ENCODE measurements at regions not wholly inside any gene's neighbourhood (a gene's known extent, or its start where the extent isn't known, plus 50 kb on each side); places are given as distances from the start of the nearest gene placed in this dataset.

DNA sequence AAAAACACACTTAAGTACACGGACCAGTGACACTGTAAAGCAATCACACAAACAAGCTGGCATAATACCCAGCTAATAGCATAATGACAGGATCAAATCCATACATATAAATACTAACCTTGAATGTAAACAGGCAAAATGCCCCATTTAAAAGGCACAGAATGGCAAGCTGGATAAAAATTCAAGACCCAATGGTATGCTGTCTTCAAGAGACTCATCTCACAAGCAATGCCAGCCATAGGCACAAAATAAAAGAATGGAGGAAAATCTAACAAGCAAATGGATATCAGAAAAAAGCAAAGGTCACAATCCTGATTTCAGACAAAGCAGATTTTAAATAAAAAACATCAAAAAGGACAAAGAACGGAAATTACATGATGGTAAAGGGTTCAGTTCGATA, 79.1 kb upstream of the PTGFR start:
- ChIA-PET POLR2A (interaction anchor here (0.8 kb wide), 1 partner anchor 57 kb away, joined by 3 read pairs; no protein-coding TSS in a partner anchor), CTCF (ENCODE audit: low intra/inter-chr PET ratio) (no interaction called here)
- in situ Hi-C loops (cut with MboI) (no loop called here), intact Hi-C loops (cut with micrococcal nuclease) (no loop called here)
- H3K27me3 ChIP-seq (ENCODE audit: control insufficient read depth in 2 of 2, insufficient read depth in 2 of 2, low read length in 2 of 2): no peaks in the 10 kb centered on the region
- H3K4me3 ChIP-seq: no peak overlapping the region
- H3K27ac ChIP-seq (ENCODE audit: extremely low read depth, low read depth, low read length): no peak overlapping the region
- 0% methylated on average over 3 of the region's 3 CpGs for WGBS (ENCODE audit: insufficient coverage, low coverage, missing lambda C conversion rate)
- no peaks in the 10 kb centered on the region; the same call in 1 of the 2 replicates for H3K9me3 ChIP-seq (replicated peaks; ENCODE audit: control insufficient read depth, insufficient read depth, low read depth, low read length)
- DNase-seq (ENCODE audit: extremely low read depth in 1 of 4, low spot score in 3 of 4): no peak
- no peak for ATAC-seq
- no peaks in the 10 kb centered on the region for H3K4me1 ChIP-seq (replicated peaks in 1 of 2; ENCODE audit: control insufficient read depth in 2 of 2, insufficient read depth in 2 of 2, low read length in 2 of 2)
- H3K36me3 ChIP-seq (ENCODE audit: control insufficient read depth, insufficient read depth, low read length): no peaks in the 10 kb centered on the region
- H2AFZ ChIP-seq (ENCODE audit: low read depth, low read length): no peak overlapping the region
- H4K20me1 ChIP-seq (replicated peaks; ENCODE audit: control insufficient read depth, insufficient read depth, low read length): no peaks in the 10 kb centered on the region
- no peaks in the 10 kb centered on the region for H3K9me1 ChIP-seq (ENCODE audit: control insufficient read depth, insufficient read depth, low read length)
- no peak for FAIRE-seq
- no peak overlapping the region for H3K9ac ChIP-seq (ENCODE audit: insufficient read depth in 1 of 2, low read depth in 2 of 2, low read length in 2 of 2)
- no peaks in the 10 kb centered on the region for H3K79me2 ChIP-seq (ENCODE audit: control insufficient read depth, insufficient read depth, low read length)
- H3K4me2 ChIP-seq (ENCODE audit: insufficient read depth, low read length): no peak overlapping the region
- no TSS peak for BruUV-seq (replicated peaks)
- no peak for TF ChIP-seq POLR3G (IDR thresholded peaks at IDR 0.05; ENCODE audit: extremely low read depth, insufficient read length, insufficient replicate concordance)
- TF ChIP-seq POLR3A (IDR thresholded peaks at IDR 0.05; ENCODE audit: borderline replicate concordance, extremely low read depth, insufficient read depth, insufficient read length): no peak
- TF ChIP-seq CBFA2T3 (IDR thresholded peaks at IDR 0.05): no peak
- TF ChIP-seq FOXK1 (CRISPR knock-in tag; IDR thresholded peaks at IDR 0.05; ENCODE audit: borderline replicate concordance): no peak
- TF ChIP-seq, protein P1, sequence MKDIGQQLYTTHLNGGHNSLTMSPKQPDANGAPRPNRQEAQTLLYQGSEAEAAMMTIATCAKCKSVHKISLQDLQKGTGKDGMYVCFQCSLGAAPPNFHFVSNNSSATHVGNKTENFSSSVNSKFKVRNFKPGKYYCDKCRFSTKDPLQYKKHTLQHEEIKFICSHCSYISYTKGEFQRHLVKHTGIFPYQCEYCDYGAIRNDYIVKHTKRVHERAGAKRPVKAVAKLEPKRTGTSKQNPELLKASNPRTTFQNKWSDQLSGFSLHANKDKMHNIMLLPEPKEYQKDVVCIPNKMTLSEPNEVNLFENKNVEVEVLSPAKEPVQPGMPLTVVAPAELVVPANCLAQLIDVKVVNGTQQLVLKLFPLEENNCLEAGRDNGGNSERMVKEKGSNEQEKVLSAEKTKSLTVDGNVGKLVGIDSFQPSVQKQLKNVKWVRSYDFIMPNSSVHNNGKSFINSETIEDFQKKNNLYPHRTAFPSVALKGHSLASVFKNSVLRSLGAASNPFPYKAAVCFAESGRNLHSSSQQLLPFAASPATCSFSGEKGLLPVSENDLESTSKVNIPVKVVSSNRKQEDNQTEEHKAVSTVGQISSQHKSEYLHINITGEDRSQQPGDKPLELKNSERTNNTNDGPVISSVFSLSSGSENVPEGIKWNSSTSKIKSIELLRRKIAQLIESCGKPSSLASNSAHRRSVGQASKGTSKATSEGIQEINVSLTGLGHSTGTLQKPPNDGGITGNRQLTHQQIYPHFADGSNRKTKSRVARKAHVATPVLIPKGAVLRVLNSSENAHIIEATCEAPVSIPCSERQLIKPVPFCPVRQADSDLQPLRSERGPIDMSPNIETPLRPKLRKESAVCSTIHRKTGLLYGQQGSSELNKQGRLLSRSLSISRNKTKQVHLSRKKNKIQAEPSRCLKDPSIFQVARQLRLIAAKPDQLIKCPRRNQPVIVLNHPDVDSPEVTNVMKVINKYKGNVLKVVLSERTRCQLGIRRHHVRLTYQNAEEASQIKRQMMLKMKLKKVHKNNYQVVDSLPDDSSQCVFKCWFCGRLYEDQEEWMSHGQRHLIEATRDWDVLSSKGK (CRISPR knock-in tag; IDR thresholded peaks at IDR 0.05): no peak
- TF ChIP-seq ELF2 (CRISPR knock-in tag; IDR thresholded peaks at IDR 0.05): no peak
- no peak for TF ChIP-seq ZNF384 (IDR thresholded peaks at IDR 0.05; ENCODE audit: low read depth, low read length)
- TF ChIP-seq MYBL2 (IDR thresholded peaks at IDR 0.05; ENCODE audit: low read depth): no peak
- no peak for TF ChIP-seq MYBL2 (CRISPR knock-in tag; IDR thresholded peaks at IDR 0.05; ENCODE audit: borderline replicate concordance)
- TF ChIP-seq, protein P2, sequence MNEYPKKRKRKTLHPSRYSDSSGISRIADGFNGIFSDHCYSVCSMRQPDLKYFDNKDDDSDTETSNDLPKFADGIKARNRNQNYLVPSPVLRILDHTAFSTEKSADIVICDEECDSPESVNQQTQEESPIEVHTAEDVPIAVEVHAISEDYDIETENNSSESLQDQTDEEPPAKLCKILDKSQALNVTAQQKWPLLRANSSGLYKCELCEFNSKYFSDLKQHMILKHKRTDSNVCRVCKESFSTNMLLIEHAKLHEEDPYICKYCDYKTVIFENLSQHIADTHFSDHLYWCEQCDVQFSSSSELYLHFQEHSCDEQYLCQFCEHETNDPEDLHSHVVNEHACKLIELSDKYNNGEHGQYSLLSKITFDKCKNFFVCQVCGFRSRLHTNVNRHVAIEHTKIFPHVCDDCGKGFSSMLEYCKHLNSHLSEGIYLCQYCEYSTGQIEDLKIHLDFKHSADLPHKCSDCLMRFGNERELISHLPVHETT (CRISPR knock-in tag; conservative IDR thresholded peaks at IDR 0.05 in 1 of 2, IDR thresholded peaks at IDR 0.05 in 1 of 2): no peak
- TF ChIP-seq, protein P3, sequence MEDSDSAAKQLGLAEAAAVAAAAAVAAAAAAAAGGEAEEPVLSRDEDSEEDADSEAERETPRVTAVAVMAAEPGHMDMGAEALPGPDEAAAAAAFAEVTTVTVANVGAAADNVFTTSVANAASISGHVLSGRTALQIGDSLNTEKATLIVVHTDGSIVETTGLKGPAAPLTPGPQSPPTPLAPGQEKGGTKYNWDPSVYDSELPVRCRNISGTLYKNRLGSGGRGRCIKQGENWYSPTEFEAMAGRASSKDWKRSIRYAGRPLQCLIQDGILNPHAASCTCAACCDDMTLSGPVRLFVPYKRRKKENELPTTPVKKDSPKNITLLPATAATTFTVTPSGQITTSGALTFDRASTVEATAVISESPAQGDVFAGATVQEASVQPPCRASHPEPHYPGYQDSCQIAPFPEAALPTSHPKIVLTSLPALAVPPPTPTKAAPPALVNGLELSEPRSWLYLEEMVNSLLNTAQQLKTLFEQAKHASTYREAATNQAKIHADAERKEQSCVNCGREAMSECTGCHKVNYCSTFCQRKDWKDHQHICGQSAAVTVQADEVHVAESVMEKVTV (CRISPR knock-in tag; IDR thresholded peaks at IDR 0.05): no peak
- no peak for TF ChIP-seq EWSR1 (IDR thresholded peaks at IDR 0.05; ENCODE audit: borderline replicate concordance, low read depth, partially characterized antibody)
- TF ChIP-seq, protein P4, sequence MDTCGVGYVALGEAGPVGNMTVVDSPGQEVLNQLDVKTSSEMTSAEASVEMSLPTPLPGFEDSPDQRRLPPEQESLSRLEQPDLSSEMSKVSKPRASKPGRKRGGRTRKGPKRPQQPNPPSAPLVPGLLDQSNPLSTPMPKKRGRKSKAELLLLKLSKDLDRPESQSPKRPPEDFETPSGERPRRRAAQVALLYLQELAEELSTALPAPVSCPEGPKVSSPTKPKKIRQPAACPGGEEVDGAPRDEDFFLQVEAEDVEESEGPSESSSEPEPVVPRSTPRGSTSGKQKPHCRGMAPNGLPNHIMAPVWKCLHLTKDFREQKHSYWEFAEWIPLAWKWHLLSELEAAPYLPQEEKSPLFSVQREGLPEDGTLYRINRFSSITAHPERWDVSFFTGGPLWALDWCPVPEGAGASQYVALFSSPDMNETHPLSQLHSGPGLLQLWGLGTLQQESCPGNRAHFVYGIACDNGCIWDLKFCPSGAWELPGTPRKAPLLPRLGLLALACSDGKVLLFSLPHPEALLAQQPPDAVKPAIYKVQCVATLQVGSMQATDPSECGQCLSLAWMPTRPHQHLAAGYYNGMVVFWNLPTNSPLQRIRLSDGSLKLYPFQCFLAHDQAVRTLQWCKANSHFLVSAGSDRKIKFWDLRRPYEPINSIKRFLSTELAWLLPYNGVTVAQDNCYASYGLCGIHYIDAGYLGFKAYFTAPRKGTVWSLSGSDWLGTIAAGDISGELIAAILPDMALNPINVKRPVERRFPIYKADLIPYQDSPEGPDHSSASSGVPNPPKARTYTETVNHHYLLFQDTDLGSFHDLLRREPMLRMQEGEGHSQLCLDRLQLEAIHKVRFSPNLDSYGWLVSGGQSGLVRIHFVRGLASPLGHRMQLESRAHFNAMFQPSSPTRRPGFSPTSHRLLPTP (IDR thresholded peaks at IDR 0.05; ENCODE audit: borderline replicate concordance, extremely low read depth, insufficient read length): no peak

Measured in K562 (cell line).